Trophoblast cell (in vitro differentiated cells and primary cell): ENCODE measurements at regions not wholly inside any gene's neighbourhood (a gene's known extent, or its start where the extent isn't known, plus 50 kb on each side); places are given as distances from the start of the nearest gene placed in this dataset.

Experiments
- DNase-seq, 2 donors: peaks; one replicate each; pipeline ENCODE4 v3.0.0-alpha.2; 2016
- H2AFZ ChIP-seq: 2 replicates; pipeline ENCODE4 v1.6.1; 2013; ENCODE audit warnings: low read length, moderate library complexity, mild to moderate bottlenecking; ENCODE audit not compliant: insufficient read depth, poor library complexity
- H2AK5ac ChIP-seq: 2 replicates; pipeline ENCODE4 v1.6.1; 2013; ENCODE audit warnings: mild to moderate bottlenecking, low read length
- H2BK120ac ChIP-seq: 2 replicates; pipeline ENCODE4 v1.6.1; 2013; ENCODE audit warnings: low read length, mild to moderate bottlenecking, moderate library complexity; ENCODE audit not compliant: insufficient read depth, poor library complexity
- H2BK12ac ChIP-seq: 2 replicates; pipeline ENCODE4 v1.6.1; 2013; ENCODE audit warnings: mild to moderate bottlenecking, low read length, moderate library complexity
- H2BK5ac ChIP-seq: 2 replicates; pipeline ENCODE4 v1.6.1; 2013; ENCODE audit warnings: low read length, low read depth, moderate library complexity, mild to moderate bottlenecking; ENCODE audit not compliant: poor library complexity
- H3K14ac ChIP-seq: 2 replicates; pipeline ENCODE4 v1.6.1; 2013; ENCODE audit warnings: mild to moderate bottlenecking, low read length
- H3K18ac ChIP-seq: 2 replicates; pipeline ENCODE4 v1.6.1; 2013; ENCODE audit warnings: mild to moderate bottlenecking, low read length
- H3K23ac ChIP-seq: 2 replicates; pipeline ENCODE4 v1.6.1; 2013; ENCODE audit warnings: low read length
- H3K27ac ChIP-seq: 2 replicates; pipeline ENCODE4 v1.5.1; 2013; ENCODE audit warnings: low read depth, mild to moderate bottlenecking, inconsistent platforms, low read length, moderate library complexity
- H3K27me3 ChIP-seq: 2 replicates; pipeline ENCODE4 v1.6.1; 2013; ENCODE audit warnings: inconsistent platforms, mild to moderate bottlenecking, low read length, moderate library complexity; ENCODE audit not compliant: insufficient read depth
- H3K36me3 ChIP-seq, 2 experiments: 1 replicate in 1 of 2; 2 replicates in 1 of 2; pipeline ENCODE4 v1.6.1; 2013; ENCODE audit warnings: low read length in 2 of 2, mild to moderate bottlenecking in 2 of 2, moderate library complexity in 1 of 2; ENCODE audit not compliant: insufficient read depth in 2 of 2, control insufficient read depth in 1 of 2
- H3K4ac ChIP-seq: 2 replicates; pipeline ENCODE4 v1.6.1; 2013; ENCODE audit warnings: low read depth, mild to moderate bottlenecking, low read length, moderate library complexity
- H3K4me1 ChIP-seq, 2 experiments: 1 replicate in 1 of 2; 2 replicates in 1 of 2; pipeline ENCODE4 v1.6.1; 2013; ENCODE audit warnings: low read length in 2 of 2, mild to moderate bottlenecking in 2 of 2, moderate library complexity in 1 of 2; ENCODE audit not compliant: insufficient read depth in 2 of 2, control insufficient read depth in 1 of 2
- H3K4me2 ChIP-seq: 2 replicates; pipeline ENCODE4 v1.6.1; 2013; ENCODE audit warnings: inconsistent platforms, mild to moderate bottlenecking, low read length, moderate library complexity
- H3K4me3 ChIP-seq: 2 replicates; pipeline ENCODE4 v1.5.1; 2013; ENCODE audit warnings: mild to moderate bottlenecking, low read depth, low read length, inconsistent platforms
- H3K79me1 ChIP-seq: one replicate; pipeline ENCODE4 v1.6.1; 2013; ENCODE audit warnings: low read length
- H3K79me2 ChIP-seq: 2 replicates; pipeline ENCODE4 v1.6.1; 2013; ENCODE audit warnings: low read length, mild to moderate bottlenecking; ENCODE audit not compliant: control insufficient read depth, insufficient read depth, poor library complexity
- H3K9ac ChIP-seq: 2 replicates; pipeline ENCODE4 v1.6.1; 2013; ENCODE audit warnings: mild to moderate bottlenecking, low read length
- H3K9me3 ChIP-seq: 2 replicates; pipeline ENCODE4 v1.6.1; 2013; ENCODE audit warnings: low read depth, mild to moderate bottlenecking, control low read depth, inconsistent platforms, low read length; ENCODE audit not compliant: insufficient read depth
- H4K12ac ChIP-seq: 2 replicates; pipeline ENCODE4 v1.6.1; 2013; ENCODE audit warnings: low read depth, mild to moderate bottlenecking, low read length, moderate library complexity
- H4K8ac ChIP-seq: 2 replicates; pipeline ENCODE4 v1.6.1; 2013; ENCODE audit warnings: low read depth, mild to moderate bottlenecking, low read length, moderate library complexity
- H4K91ac ChIP-seq: one replicate; pipeline ENCODE4 v1.6.1; 2013; ENCODE audit warnings: low read depth, mild to moderate bottlenecking, low read length, moderate library complexity
- WGBS: extraction: QIAGEN DNeasy Blood & Tissue Kit; methylation state at CpG from one replicate; pipeline ENCODE4 v1.1.7; 2013; ENCODE audit warnings: missing lambda C conversion rate; ENCODE audit not compliant: insufficient read length, insufficient coverage; ENCODE audit errors: extremely low coverage; 5-methylcytosine and 5-hydroxymethylcytosine counted together

GRCh38 chr7:155145477-155146255, 75.5 kb downstream of the HTR5A start:
- Histone ChIP-seq H3K79me1 (no peaks in the 10 kb centered on the region), H3K9ac (no peak overlapping the region), H3K4ac (no peak overlapping the region), H3K9me3 (peaks cover 7% of the 10 kb centered on the region), H3K79me2 (no peaks in the 10 kb centered on the region), H3K4me1 (no peaks in the 10 kb centered on the region), H3K4me2 (no peak overlapping the region), H2AK5ac (no peak overlapping the region), H3K36me3 (no peaks in the 10 kb centered on the region), H2BK12ac (no peak overlapping the region), H3K4me3 (no peak overlapping the region), H2BK5ac (no peak overlapping the region), H3K18ac (no peak overlapping the region), H3K27me3 (no peaks in the 10 kb centered on the region), H3K27ac (no peak overlapping the region), H3K23ac (no peak overlapping the region), H2AFZ (no peak overlapping the region), H4K91ac (no peak overlapping the region), H4K8ac (no peak overlapping the region), H2BK120ac (no peak overlapping the region), H3K14ac (no peak overlapping the region), H4K12ac (no peak overlapping the region)
- no CpG with 5 or more reads among the region's 9 CpGs for WGBS
- no peak for DNase-seq

DNA sequence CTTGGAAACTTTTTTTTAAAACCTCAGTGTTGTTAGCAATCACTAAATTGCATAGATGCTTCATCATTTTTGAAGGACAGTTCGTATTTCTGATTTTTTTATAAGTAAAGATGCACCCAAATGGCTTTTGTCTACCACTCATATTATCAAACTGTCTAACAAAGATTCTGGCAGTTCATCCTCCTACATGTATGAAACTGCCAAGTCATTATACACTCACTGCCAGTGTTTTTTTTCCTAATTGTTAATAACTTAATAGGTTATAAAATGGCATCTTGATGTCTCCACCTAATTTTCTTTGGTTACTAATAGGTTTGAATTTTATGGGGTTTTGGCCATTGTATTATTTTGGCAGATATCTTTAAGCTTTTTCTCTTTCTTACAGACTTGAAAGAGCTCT, 77.0 kb downstream of the HTR5A start:
- no CpG with 5 or more reads among the region's 1 CpG for WGBS
- H3K4me1 ChIP-seq = no peaks in the 10 kb centered on the region
- H3K27ac ChIP-seq = no peak overlapping the region

GRCh38 chr7:155147624-155148023, 77.5 kb downstream of the HTR5A start:
- no peaks in the 10 kb centered on the region for H3K79me2 ChIP-seq
- WGBS = no CpG with 5 or more reads among the region's 2 CpGs
- H3K18ac ChIP-seq = no peak overlapping the region
- no peak overlapping the region for H2AFZ ChIP-seq
- peaks cover 5% of the 10 kb centered on the region for H3K9me3 ChIP-seq
- DNase-seq = no peak
- no peak overlapping the region for H4K91ac ChIP-seq
- no peaks in the 10 kb centered on the region for H3K27me3 ChIP-seq
- H3K23ac ChIP-seq = no peak overlapping the region
- no peak overlapping the region for H2BK12ac ChIP-seq
- H3K4ac ChIP-seq = no peak overlapping the region
- no peak overlapping the region for H2AK5ac ChIP-seq
- H3K27ac ChIP-seq = no peak overlapping the region
- no peak overlapping the region for H3K9ac ChIP-seq
- no peak overlapping the region for H3K4me3 ChIP-seq
- no peak overlapping the region for H4K12ac ChIP-seq
- no peak overlapping the region for H4K8ac ChIP-seq
- H3K14ac ChIP-seq = no peak overlapping the region
- no peak overlapping the region for H3K4me2 ChIP-seq
- no peak overlapping the region for H2BK5ac ChIP-seq
- no peaks in the 10 kb centered on the region for H3K79me1 ChIP-seq
- H2BK120ac ChIP-seq = no peak overlapping the region
- no peaks in the 10 kb centered on the region for H3K36me3 ChIP-seq
- H3K4me1 ChIP-seq = no peaks in the 10 kb centered on the region

More for the DNA sequence above, 77.0 kb downstream of the HTR5A start:
- Histone ChIP-seq H2AK5ac (no peak overlapping the region), H3K9me3 (peaks cover 5% of the 10 kb centered on the region), H3K27me3 (no peaks in the 10 kb centered on the region), H3K79me2 (no peaks in the 10 kb centered on the region), H2BK5ac (no peak overlapping the region), H3K4me3 (no peak overlapping the region), H4K91ac (no peak overlapping the region), H3K4ac (no peak overlapping the region), H3K36me3 (no peaks in the 10 kb centered on the region), H2BK120ac (no peak overlapping the region), H3K9ac (no peak overlapping the region), H3K18ac (no peak overlapping the region), H4K12ac (no peak overlapping the region), H3K79me1 (no peaks in the 10 kb centered on the region), H2BK12ac (no peak overlapping the region), H3K14ac (no peak overlapping the region), H3K23ac (no peak overlapping the region), H2AFZ (no peak overlapping the region), H3K4me2 (no peak overlapping the region), H4K8ac (no peak overlapping the region)
- no peak for DNase-seq

DNA sequence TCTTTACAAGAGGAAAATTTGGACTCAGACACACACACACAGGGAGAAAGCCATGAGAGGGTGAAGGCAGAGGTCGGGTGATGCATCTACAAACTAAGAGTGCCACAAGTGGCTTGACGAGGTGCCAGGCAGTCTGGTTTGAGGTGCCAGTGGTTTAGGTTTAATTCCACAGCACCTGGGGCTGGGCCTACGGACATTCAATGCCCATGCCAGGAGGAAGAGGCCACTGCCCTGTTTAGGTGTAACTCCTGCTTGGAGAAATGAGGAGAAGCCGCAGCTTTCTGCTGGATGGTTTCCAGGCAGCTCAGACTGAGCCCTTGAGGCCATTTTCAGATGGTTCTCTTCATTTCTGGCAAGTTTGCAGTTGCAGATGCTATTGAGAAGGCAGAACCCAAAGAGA, 83.6 kb downstream of the HTR5A start:
- H3K36me3 ChIP-seq = no peaks in the 10 kb centered on the region
- no peak overlapping the region for H4K91ac ChIP-seq
- H3K14ac ChIP-seq = no peak overlapping the region
- H3K79me1 ChIP-seq = no peaks in the 10 kb centered on the region
- H3K18ac ChIP-seq = no peak overlapping the region
- no peak for DNase-seq
- H2AFZ ChIP-seq = no peak overlapping the region
- no CpG with 5 or more reads among the region's 4 CpGs for WGBS
- H3K4me1 ChIP-seq = no peaks in the 10 kb centered on the region
- no peak overlapping the region for H3K4me2 ChIP-seq
- H3K27ac ChIP-seq = no peak overlapping the region
- H3K23ac ChIP-seq = no peak overlapping the region
- H3K9ac ChIP-seq = no peak overlapping the region
- no peak overlapping the region for H4K8ac ChIP-seq
- H2AK5ac ChIP-seq = no peak overlapping the region
- H2BK12ac ChIP-seq = no peak overlapping the region
- H4K12ac ChIP-seq = no peak overlapping the region
- H3K27me3 ChIP-seq = no peaks in the 10 kb centered on the region
- H3K79me2 ChIP-seq = no peaks in the 10 kb centered on the region
- H3K4me3 ChIP-seq = no peak overlapping the region
- H2BK5ac ChIP-seq = no peak overlapping the region
- no peak overlapping the region for H3K4ac ChIP-seq
- H3K9me3 ChIP-seq = peaks cover 21% of the 10 kb centered on the region
- no peak overlapping the region for H2BK120ac ChIP-seq
